HG03460 (cell line): ENCODE measurements at regions not wholly inside any gene's neighbourhood (a gene's known extent, or its start where the extent isn't known, plus 50 kb on each side); places are given as distances from the start of the nearest gene placed in this dataset.
A peak's percentile ranks its signal among the peaks of the same experiment; 100 is the strongest.

Source experiments
- ATAC-seq: cut with Tn5 transposase; IDR thresholded peaks from one replicate; pipeline ENCODE4 v1.9.1; 2021; ENCODE audit not compliant: unreplicated experiment

DNA sequence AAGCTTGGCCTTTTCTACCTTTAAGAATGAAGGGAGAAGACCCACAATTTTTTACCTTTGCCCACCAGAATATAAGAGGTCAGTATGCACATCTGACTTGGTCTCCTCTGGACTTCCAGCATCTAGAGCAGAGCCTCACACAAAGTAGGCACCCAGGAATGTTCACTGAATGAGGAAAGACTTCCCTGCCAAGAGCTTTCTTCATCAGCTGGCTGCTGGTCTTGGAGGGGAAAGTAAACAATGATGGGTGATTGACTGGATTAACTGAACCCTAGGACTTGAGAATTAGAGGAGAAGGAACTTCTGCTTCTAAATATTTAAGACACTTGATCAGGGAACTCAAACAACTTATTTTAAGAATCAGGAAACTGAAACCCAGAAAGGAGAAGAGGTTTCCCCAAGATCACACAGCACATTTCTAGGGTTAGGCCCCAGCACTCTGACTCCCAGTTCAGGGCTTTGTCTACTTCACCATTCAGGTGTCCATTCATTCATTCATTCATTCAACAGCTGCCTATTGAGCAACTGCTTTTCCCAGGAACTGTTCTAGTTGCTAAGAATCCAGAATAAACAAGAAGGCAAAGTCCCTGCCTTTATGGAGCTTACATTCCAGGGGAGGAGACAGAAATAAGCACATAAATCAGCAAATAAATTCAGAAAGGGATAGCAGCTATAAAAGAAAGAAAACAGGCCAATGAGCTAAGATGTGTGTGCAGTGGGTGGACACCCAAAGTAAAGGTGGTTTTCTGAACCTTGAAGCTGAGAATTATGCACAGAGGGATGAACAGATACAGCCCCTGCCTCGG lies 216.9 kb upstream of the LRFN2 start:
- ATAC-seq, result no peak

DNA sequence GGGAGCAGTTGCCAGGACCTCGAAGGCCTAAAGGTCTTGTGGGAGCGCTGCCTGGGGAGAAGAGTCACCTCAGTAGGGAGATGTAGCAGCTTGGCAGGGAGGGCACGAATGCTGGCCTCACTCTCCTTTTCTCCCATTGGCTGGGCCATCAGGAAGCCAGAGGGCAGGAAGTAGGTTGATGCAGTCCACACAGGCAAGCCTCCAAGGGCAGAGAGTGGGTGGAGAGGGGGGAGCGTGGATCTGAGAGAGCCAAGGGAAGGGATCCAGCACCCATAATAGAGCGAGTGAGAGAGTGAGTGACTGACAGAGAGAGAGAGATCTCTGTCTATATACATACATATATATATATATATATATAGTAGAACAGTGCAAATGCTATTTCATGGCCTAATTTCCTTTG lies 215.3 kb upstream of the LRFN2 start:
- no peak for ATAC-seq

DNA sequence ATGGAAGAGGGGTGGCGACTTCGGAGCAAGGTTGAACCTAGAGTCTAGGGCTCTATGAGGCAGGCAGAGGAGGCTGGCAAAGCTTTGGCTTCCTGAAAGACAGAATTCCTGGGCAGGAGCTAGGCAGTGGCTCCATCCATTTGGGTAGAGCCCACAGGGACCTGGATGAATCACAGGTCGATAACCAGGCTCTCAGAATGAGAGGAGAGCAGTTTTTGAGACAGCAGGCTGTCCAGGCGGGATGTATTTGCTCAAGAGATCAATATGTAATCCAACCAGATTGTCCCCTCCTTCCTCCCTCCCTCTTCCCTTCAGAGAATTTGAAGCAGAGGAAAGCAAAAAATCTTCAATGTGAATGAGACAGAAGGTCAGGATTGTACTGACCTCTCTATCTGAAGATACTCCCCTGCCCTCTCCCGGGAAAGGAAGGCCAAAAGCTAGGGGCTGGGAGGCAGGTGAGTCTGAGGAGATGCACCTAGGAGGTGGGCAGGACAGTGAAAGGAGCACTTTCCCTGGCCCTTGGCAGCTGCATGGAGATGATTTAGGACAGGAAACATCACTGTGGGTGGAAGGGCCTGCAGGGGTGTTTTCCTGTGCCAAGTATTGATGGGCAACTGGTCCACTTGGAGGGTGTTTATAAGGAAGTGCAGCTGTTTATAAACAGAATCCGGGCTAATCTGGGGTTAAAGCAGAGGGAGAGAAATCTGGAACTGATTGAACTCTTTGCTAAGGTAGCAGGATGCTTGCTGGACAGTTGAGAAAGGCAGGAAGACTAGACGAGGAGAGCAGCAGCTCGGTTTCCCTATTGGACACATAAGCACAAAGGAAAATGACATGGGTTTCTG lies 212.4 kb upstream of the LRFN2 start:
- no peak for ATAC-seq

GRCh38 chr6:40798069-40798770 lies 211.1 kb upstream of the LRFN2 start:
- ATAC-seq, result no peak

DNA sequence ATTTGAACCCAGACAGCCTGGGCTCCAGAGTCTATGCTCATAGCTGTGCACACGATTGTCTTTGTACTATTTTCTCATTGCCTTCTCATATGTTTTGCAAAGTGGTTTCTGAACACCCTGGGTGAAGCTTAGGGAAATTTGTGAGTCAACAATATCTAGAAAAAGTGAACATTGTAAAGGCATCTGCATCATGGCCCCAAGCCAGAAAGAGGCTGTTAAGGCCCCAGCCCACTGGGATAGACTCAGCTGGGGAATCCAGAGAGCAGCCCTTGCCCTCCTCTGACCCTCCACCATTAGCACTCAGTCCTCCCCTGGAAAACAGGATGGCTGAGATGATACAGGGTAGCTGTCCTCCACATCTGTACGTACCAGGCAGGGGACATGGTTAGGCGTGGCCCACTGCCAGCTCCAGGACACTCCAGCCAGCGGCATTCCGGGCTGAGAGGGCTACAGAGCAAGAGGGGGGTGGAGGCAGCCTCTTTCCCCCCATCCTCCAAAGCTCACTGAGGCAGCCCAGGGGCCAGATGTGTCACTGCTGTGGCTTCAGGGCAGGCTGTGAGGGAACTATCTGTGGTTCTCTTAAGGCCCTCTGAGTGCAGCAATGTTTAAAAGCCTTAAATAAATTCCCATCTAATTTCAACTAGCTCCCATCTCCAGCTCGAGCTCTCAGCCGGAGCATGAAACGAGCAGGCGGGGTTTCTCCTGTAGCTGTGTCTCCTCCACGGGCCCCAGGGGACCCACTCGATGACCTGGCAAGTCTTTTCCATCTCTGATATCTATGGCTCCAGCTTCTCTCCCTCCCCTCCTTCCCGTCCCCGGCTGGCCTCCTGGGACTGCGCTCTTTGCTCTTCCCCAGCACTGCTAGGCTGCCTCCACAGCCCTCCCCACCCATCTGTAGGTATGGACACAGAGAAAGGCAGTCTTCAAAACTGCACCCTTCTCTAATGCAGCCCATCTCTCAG lies 209.4 kb upstream of the LRFN2 start:
- ATAC-seq, result no peak

DNA sequence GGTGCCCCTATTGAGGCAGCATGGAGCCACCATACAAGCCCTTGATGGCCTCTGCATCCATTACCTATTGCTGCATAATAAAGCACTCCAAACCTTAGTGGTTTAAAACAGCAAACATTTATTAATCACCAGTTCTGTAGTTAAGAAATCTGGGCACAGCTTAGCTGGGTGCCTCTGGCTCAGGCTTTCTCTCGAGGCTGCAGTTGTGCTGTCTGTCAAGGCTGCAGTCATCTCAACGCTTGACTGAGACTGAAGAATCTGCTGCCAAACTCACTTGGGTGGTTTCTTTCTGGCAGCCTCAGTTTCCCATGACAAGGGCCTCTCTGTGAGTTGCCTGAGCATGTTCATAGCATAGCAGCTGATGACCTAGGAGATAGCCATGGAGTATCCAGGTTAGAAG lies 207.4 kb upstream of the LRFN2 start:
- no peak for ATAC-seq

GRCh38 chr6:40792183-40792582 lies 205.0 kb upstream of the LRFN2 start:
- ATAC-seq, result no peak

DNA sequence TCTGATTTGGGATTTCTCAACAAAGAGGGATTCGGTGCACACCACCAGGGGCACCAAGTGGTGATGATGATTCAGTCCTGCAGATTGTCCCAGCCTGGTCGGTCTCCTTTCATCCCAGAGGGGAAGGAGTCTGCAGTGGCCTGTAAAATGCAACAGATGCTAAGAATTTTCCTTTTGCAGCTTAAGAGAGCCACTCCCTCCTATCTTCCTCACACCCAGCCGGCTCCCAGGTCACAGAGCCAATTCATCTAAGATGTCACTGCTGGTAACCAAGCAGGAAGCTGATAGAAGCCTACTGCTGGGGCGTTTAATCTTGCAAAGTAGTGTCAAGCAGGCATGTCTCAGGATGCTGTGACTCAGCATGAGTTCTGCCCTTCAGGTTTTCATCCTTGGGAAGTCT lies 203.8 kb upstream of the LRFN2 start:
- ATAC-seq, result no peak

- peak; percentile 52 for ATAC-seq
These were observed 201.8 kb upstream of the LRFN2 start for GRCh38 chr6:40788661-40789655.

DNA sequence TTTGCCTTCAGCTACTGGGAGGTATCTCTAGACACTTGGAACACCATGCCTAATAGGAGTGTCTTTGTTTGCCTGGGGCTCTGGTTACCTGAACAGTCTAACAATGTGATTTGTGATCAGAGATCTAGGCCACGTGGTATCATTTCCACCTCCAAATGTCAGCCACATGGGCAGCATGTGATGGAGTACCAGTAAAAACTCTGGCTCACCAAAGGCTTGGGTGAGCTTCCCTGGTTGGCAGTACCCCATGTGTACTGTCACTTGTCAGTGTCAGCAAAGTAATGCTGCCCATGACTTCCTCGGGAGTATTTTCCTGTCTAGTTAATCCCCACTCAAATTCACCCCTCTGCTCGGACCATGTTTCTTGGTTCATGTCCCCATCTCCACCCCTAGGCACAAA lies 195.2 kb upstream of the LRFN2 start:
- ATAC-seq, result no peak

GRCh38 chr6:40780637-40781036 lies 193.5 kb upstream of the LRFN2 start:
- no peak for ATAC-seq

- no peak for ATAC-seq
These were observed 192.2 kb upstream of the LRFN2 start for GRCh38 chr6:40779409-40779808.

DNA sequence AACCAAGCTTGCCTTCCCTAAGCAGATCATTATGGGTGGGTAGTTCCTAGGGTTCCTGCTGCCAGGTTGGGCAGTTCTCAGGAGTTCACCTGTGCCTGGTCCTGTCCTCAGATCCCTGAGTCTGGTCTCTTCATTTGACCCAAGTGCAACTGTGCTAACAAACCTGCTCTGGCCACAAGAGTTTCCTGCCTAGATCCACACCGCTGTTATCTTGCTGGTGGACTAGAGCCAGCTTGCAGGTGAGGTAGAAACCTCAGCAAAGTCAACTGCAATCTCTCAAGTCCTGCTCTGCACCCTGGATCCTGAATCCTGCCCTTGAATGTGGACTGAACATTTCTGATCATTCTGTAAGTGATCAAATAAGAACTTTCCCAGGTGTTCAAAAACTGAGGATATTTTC lies 191.8 kb upstream of the LRFN2 start:
- ATAC-seq, result no peak

DNA sequence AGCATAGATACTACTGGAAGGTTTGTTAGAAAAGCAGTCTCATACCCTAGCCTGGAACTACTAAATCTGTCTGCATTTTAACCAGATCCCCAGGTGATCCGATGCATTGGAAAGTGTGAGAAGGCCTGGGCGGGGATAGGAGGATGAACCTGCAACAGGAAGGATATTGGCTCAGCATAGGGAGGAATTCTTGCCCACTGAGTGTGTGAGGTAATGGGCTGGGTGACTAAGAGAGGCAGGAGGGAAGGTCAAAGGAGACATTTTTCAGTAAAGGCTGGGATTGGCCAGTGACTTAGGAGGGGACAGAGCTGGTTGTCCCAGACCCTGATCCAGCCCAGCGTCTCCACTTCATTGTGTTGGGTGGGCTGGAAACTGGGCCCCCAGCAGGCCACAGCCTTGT lies 191.0 kb upstream of the LRFN2 start:
- no peak for ATAC-seq

DNA sequence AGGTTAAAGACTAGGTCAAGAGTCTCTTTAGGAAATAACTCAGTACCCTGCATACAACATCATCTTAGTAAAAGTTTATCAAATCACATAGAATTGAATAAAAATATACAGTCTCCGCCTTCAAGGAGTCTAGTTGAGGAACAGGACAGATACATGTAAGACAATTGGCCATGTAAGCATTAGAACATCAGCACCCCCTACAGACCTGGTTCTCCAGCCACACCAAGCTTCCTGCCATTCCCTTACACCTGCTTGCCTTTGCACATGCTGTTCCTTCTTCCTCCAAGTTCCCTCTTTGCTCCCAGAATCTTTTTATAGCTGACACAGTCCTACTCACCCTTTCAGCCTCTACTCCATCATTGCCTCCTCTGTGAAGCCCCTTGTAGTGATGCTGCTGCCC lies 187.8 kb upstream of the LRFN2 start:
- ATAC-seq, result no peak

- ATAC-seq, result no peak
These were observed 183.6 kb upstream of the LRFN2 start for GRCh38 chr6:40770794-40771193.

- ATAC-seq, result no peak
These were observed 177.6 kb upstream of the LRFN2 start for GRCh38 chr6:40764726-40765125.

GRCh38 chr6:40762981-40763380 lies 175.8 kb upstream of the LRFN2 start:
- no peak for ATAC-seq

- ATAC-seq, result no peak
These were observed 173.7 kb upstream of the LRFN2 start for GRCh38 chr6:40760887-40761286.
